Keratinocyte (primary cell): ENCODE measurements at regions not wholly inside any gene's neighbourhood (a gene's known extent, or its start where the extent isn't known, plus 50 kb on each side); places are given as distances from the start of the nearest gene placed in this dataset.
"Not testable (repeated sequence)": the region's sequence is repeated elsewhere in the genome, so short reads cannot be mapped to it uniquely, and the experiment has no call there.

Source experiments
- DNase-seq: peaks from one replicate; pipeline ENCODE4 v3.0.0-alpha.2; 2011; ENCODE audit warnings: low read depth, missing footprints, low spot score
- FAIRE-seq: peaks from 2 replicates; lab custom pipeline; 2011; peaks lifted over from hg19 to GRCh38; lab: Jason Lieb, UNC
- H2AFZ ChIP-seq: 2 replicates; pipeline ENCODE4 v1.6.0; 2012; ENCODE audit warnings: low read length, control low read depth, inconsistent platforms; ENCODE audit not compliant: control insufficient read depth
- H3K27ac ChIP-seq: 2 replicates; pipeline ENCODE4 v1.5.1; 2011; ENCODE audit warnings: low read length; ENCODE audit not compliant: control insufficient read depth, insufficient read depth
- H3K27me3 ChIP-seq: 3 replicates; pipeline ENCODE4 v1.6.0; 2011; ENCODE audit warnings: low read length; ENCODE audit not compliant: control insufficient read depth, insufficient read depth; ENCODE audit errors: extremely low read depth
- H3K36me3 ChIP-seq, 2 experiments: 2 replicates in 1 of 2; 3 replicates in 1 of 2; pipeline ENCODE4 v1.5.1; 2011; ENCODE audit warnings: low read length in 2 of 2, mild to moderate bottlenecking in 1 of 2; ENCODE audit not compliant: control insufficient read depth in 2 of 2, insufficient read depth in 2 of 2; ENCODE audit errors: extremely low read depth in 1 of 2
- H3K4me1 ChIP-seq: 3 replicates; pipeline ENCODE4 v1.5.1; 2011; ENCODE audit warnings: low read length; ENCODE audit not compliant: control insufficient read depth, insufficient read depth; ENCODE audit errors: extremely low read depth
- H3K4me2 ChIP-seq: 3 replicates; pipeline ENCODE4 v1.6.0; 2011; ENCODE audit warnings: low read depth, low read length; ENCODE audit not compliant: control insufficient read depth, insufficient read depth; ENCODE audit errors: extremely low read depth
- H3K4me3 ChIP-seq, 3 experiments: fragments of 200-600 bp in 1 of 3; sonication (generic) in 1 of 3; 2 replicates in 2 of 3; 3 replicates in 1 of 3; pipeline ENCODE4 v1.5.1; 2011 to 2016; ENCODE audit warnings: low read length in 3 of 3, mild to moderate bottlenecking in 3 of 3, control low read depth in 2 of 3, inconsistent platforms in 1 of 3, low read depth in 1 of 3, mixed read lengths in 1 of 3, mixed run types in 1 of 3, moderate library complexity in 1 of 3; ENCODE audit not compliant: control insufficient read depth in 2 of 3, insufficient read depth in 2 of 3; ENCODE audit errors: extremely low read depth in 1 of 3
- H3K79me2 ChIP-seq: 2 replicates; pipeline ENCODE4 v1.6.0; 2012; ENCODE audit warnings: low read length; ENCODE audit not compliant: control insufficient read depth, insufficient read depth
- H3K9ac ChIP-seq: 3 replicates; pipeline ENCODE4 v1.6.0; 2011; ENCODE audit warnings: low read length; ENCODE audit not compliant: control insufficient read depth, insufficient read depth; ENCODE audit errors: extremely low read depth
- H3K9me1 ChIP-seq: 3 replicates; pipeline ENCODE4 v1.6.0; 2011; ENCODE audit warnings: low read length; ENCODE audit not compliant: control insufficient read depth, insufficient read depth; ENCODE audit errors: extremely low read depth
- H3K9me3 ChIP-seq: 2 replicates; pipeline ENCODE4 v1.5.1; 2012; ENCODE audit warnings: low read depth, low read length; ENCODE audit not compliant: control insufficient read depth
- H4K20me1 ChIP-seq: 3 replicates; pipeline ENCODE4 v1.6.0; 2011; ENCODE audit warnings: low read length; ENCODE audit not compliant: control insufficient read depth, insufficient read depth; ENCODE audit errors: extremely low read depth
- CTCF ChIP-seq, 3 experiments: IDR thresholded peaks in 1 of 3; conservative IDR thresholded peaks in 1 of 3; optimal IDR thresholded peaks in 1 of 3; 2 replicates in 2 of 3; 3 replicates in 1 of 3; pipeline versions ENCODE3 to v1.5.1; 2011; ENCODE audit warnings: low read length in 3 of 3, mild to moderate bottlenecking in 3 of 3, moderate library complexity in 2 of 3, control low read depth in 1 of 3, inconsistent platforms in 1 of 3; ENCODE audit not compliant: insufficient read depth in 2 of 3; ENCODE audit errors: extremely low read depth in 1 of 3
- EZH2 ChIP-seq: IDR thresholded peaks from one replicate; pipeline ENCODE4 v1.6.1; 2012; ENCODE audit warnings: inconsistent platforms, mild to moderate bottlenecking, low read length, moderate library complexity
- dilution Hi-C: fragments of 300-500 bp; cut with MboI; formaldehyde crosslinking; loops from one replicate; pipeline ENCODE4 v1.7.0; 2020; ENCODE audit warnings: low sequenced_read_pairs; ENCODE audit not compliant: extremely low pct_ligation_motif_present

- dilution Hi-C loops, result no loop called here
- Histone ChIP-seq H3K4me3 (no peak overlapping the region), H3K36me3 (no peaks in the 10 kb centered on the region), H3K27ac (no peak overlapping the region), H2AFZ (no peak overlapping the region), H3K9ac (no peak overlapping the region), H3K4me1 (no peaks in the 10 kb centered on the region), H3K4me2 (no peak overlapping the region), H3K27me3 (no peaks in the 10 kb centered on the region), H3K9me3 (no peaks in the 10 kb centered on the region), H4K20me1 (no peaks in the 10 kb centered on the region), H3K9me1 (no peaks in the 10 kb centered on the region), H3K79me2 (no peaks in the 10 kb centered on the region)
- DNase-seq (no peak), FAIRE-seq (no peak)
- TF ChIP-seq EZH2 (no peak), CTCF (optimal IDR thresholded peaks at IDR 0.05 in 1 of 3, IDR thresholded peaks at IDR 0.05 in 1 of 3, conservative IDR thresholded peaks at IDR 0.05 in 1 of 3; ENCODE audit: extremely low read depth in 1 of 3, insufficient read depth in 2 of 3, low read length in 3 of 3) (no peak)
Measured at GRCh38 chr9:26216702-26217101, 538.5 kb upstream of the TUSC1 start.

- H3K79me2 ChIP-seq, H2AFZ ChIP-seq, H3K27me3 ChIP-seq, H3K9me3 ChIP-seq, FAIRE-seq, H3K9me1 ChIP-seq, DNase-seq, H3K4me2 ChIP-seq, H3K27ac ChIP-seq, H3K36me3 ChIP-seq, H3K4me1 ChIP-seq, H4K20me1 ChIP-seq, H3K9ac ChIP-seq, dilution Hi-C loops, H3K4me3 ChIP-seq: not testable (repeated sequence)
Measured at GRCh38 chr9:26214713-26215444, 536.6 kb upstream of the TUSC1 start.

- Histone ChIP-seq H3K9me3 (no peaks in the 10 kb centered on the region), H3K79me2 (no peaks in the 10 kb centered on the region), H3K36me3 (no peaks in the 10 kb centered on the region), H3K4me1 (no peaks in the 10 kb centered on the region), H3K4me2 (no peak overlapping the region), H3K9ac (no peak overlapping the region), H3K27me3 (no peaks in the 10 kb centered on the region), H3K4me3 (no peak overlapping the region), H3K9me1 (no peaks in the 10 kb centered on the region), H4K20me1 (no peaks in the 10 kb centered on the region), H3K27ac (no peak overlapping the region), H2AFZ (no peak overlapping the region)
- FAIRE-seq (no peak), DNase-seq (no peak)
- TF ChIP-seq CTCF (optimal IDR thresholded peaks at IDR 0.05 in 1 of 3, IDR thresholded peaks at IDR 0.05 in 1 of 3, conservative IDR thresholded peaks at IDR 0.05 in 1 of 3; ENCODE audit: extremely low read depth in 1 of 3, insufficient read depth in 2 of 3, low read length in 3 of 3) (no peak), EZH2 (no peak)
- dilution Hi-C loops, result no loop called here
Measured at GRCh38 chr9:26210338-26210851, 532.2 kb upstream of the TUSC1 start.
